Muscle of back (tissue), 3 donors: ENCODE measurements at regions not wholly inside any gene's neighbourhood (a gene's known extent, or its start where the extent isn't known, plus 50 kb on each side); places are given as distances from the start of the nearest gene placed in this dataset.
"Not testable (repeated sequence)": the region's sequence is repeated elsewhere in the genome, so short reads cannot be mapped to it uniquely, and the experiment has no call there.

Experiments used
- DNase-seq, 3 donors: peaks; one replicate each; pipeline versions ENCODE4 v3.0.0 to v3.0.0-alpha.2; 2013

DNA sequence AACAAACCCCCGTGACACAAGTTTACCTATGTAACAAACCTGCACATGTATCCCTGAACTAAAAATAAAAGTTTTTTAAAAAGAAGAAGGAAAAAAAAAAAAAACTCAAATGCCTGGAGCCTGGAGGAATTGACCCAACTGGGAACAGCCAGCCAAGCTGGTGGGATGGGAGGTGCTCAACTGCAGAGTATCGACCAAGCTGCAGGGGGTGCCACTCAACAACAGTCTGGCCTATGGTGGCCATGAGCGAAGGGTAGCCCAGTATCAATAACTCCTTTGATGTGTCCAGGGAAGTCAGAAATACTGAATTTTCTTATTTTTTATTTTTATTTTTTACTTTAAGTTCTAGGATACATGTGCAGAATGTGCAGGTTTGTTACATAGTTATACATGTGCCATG lies 310.3 kb upstream of the DLGAP1 start:
- no peak for DNase-seq

DNA sequence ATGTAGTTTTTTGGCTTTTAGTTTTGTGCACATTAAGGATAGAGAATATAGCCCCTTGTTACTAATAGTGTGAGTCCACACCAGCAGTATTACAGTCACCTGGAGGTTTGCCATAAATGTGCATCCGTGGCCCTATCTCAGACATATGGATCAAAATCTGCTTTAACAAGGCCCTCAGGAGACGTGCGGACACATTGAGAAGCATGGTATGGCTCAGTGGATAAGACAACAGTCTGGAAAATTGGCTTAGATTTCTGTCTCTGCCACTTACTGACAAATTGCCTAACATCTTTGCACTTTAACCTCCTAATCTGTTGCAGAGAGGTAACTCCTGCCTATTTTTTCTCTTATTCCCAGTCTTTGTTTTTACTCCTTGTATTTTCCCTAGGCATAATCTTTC lies 307.2 kb upstream of the DLGAP1 start:
- no peak for DNase-seq

DNA sequence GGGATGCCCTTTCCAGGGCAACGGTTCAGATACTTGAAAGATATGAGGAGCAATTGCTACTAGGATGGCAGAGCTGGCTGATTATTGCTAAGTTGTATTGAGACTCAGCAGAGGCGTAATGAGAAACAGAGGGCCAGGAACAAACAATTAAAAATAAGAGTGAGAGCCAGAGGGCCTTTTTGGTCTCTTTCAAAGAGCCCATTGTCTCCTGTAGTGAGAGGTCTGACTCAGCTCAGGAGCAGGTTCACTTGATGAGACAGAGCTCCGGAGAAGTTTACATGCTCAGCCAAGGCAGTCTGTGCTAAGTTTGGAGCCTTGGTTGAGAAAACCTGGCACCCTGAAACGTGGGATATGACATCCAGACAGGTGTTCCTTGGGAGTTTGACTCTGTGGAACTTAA lies 303.9 kb upstream of the DLGAP1 start:
- DNase-seq = no peak

DNA sequence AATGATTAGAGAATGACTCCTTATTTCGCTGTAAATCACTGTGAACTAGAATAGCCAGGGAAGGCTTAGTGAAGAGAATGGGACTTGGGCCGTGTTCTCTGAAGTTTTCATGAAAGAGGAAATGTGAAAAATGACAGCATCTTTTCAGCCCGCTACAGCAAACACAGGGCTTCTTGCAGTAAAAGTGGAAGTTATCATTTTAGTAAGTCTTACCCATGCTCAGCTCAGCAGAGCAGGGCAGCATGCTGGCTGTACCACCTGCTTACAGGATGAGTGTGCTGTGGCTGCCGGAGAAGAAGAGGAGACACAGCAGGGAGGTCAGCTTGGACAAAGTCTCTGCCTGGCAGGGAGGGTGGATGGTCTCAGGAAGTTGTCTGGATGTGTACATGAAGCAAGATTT lies 300.7 kb upstream of the DLGAP1 start:
- no peak for DNase-seq

DNA sequence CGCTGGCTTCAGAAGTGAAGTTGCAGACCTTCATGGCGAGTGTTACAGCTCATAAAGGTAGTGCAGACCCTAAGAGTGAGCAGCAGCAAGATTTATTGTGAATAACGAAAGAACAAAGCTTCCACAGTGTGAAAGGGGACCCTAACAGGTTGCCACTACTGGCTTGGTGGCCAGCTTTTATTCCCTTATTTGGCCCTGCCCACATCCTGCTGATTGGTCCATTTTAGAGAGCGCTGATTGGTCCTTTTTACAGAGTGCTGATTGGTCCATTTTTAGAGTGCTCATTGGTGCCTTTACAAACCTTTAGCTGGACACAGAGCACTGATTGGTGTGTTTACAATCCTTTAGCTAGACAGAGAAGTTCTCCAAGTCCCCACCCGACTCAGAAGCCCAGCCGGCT lies 298.0 kb upstream of the DLGAP1 start:
- not testable (repeated sequence) for DNase-seq

DNA sequence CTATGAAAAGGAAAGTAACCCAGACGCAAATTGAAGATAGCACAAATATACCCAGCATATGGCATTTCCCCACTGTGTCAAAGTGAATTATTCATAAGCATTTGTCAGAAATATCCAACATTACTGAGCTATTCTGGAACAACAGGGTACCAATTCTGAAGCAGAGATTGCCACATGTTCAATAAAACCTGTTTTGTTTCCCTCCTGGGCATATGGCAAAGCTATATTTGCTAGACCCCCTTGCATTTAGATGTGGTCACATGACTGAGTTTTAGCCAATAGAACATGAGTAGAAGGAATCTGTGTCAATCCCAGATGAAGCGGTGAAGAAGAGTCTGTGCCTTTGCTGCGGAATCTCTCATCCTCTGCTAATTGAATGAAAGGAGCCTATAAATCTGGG lies 296.4 kb upstream of the DLGAP1 start:
- DNase-seq = no peak

DNA sequence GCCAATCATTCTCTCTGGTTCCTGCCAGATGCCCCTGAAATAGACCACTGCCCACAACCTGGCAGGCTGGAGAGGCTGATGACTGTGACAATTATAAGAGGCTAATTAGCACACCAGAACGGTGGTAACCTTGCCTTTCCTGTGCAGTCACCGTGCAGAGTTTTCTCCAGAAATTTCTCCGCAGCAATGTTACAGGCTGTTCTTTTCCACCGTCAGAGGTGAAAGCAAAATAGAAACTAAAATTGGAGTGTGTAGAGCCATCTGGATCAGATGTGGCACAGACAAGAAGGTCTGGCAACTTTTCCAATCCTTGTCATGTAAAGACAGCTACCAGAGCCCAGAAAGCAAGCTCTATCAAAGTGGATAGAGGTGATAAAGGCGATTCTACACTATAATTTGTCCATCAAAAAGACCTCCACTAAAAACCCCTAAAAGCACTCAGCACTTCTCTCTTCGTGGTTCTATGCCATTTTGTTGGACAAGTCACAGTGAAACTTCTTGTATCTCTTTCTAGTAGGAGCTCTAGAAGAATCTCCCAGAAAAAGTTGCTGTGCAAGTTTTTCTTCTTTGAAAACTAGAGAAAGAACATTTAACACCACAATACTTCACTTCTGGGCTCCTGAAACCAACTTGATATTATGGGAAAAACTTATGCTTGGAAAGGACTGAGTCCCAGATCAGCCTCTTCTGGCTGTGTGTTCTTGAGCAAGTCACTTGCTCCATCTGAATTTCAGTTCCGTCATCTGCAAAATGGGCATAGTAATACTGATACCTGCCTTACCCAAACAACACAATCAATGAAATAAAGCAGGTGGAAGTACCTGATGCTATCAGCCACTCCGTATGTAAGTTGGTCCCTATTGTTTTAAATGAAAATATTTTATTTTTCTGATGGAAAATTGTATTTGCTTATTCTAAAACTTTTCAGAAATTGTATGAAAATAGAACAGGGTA lies 295.6 kb upstream of the DLGAP1 start:
- no peak for DNase-seq

DNA sequence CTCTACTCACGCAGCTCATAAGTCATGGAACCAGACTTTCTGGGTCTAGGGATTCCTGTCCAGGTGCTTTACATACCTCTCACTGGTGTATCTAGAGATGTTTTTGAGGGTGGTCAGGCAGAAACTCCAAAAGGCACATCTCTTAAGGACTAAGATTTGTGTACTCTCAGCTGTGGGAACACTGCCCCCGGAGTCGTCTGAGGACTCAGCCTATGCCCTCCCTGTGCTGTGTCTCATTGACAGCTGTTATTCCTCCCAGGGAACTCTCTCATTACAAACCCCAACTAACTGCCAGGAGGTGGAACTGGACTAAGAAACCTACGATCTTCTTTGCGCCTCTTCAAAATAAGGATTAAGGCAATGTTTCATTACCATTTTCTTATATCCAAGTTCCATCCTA lies 293.9 kb upstream of the DLGAP1 start:
- no peak for DNase-seq

DNA sequence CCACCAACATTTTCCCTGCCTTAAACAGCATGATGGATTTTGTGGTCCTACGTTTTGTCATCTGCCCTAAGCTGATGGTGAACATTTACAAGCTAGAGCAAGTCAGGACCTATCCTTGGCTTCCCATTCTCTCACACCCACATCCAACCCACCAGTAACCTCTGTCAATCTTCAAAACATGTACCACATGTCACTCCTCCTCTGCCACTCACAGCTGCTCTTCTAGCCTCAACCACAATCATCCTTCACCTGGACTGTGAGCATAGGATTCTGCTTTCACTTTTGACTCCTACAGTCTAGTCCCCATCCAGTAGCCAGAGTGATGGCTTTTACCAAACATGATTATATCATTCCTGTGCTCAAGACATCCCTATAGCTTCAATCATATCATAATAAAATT lies 279.8 kb upstream of the DLGAP1 start:
- DNase-seq = no peak

DNA sequence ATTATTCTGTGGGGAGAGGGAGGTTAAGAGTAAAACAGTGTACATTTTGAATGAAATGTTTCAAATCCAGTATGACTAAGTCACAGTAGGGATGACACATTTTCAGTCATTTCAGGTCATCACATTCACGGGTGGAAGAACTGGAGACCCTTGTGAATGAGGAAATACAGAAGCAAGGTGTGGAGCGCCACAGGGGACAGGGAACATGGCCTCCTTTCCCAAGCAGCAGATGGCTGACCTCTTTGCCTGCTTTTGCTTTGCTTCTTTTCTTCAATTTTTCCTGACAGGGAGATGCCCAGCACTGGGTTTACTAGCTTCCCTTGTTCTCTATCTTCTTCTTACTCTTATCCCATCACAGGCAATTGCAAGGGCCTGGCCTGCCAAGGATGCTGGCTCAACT lies 278.9 kb upstream of the DLGAP1 start:
- no peak for DNase-seq

DNA sequence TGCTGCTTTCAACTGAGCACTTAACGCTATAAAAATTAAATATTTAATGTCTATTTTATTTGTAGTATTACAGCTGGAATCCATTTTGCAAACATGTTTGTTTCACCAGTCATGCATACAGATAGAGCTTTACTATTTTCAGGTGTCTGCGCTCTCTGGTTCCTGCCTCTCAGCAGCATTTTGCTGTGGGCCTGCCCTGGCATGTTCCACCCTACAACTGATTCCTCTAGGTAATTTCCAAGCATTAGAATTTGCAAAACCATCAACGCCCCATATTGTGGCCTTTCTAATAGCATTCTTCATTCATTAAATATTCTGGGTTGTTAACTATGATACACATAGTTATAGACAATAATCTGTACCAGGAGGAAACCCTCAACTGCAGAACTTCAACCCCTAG lies 266.4 kb upstream of the DLGAP1 start:
- DNase-seq = no peak

DNA sequence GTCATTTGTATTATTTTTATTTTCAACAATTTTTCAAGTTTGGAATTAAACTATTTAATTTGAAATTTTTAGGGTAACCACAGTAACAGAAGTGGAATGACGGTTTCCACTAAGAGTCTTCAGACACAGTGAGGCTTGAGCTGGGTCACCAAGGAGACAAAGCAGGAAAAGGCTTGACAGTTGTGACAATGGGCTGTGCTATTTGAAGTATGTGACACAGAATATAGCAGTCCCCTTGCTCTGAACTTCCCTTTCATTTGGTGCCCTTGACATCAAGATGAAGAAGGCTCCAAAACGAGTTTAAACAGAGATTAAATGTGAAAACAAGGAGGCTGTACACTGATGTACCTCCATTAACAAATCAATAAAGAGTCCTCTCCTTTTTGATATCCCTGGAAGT lies 265.4 kb upstream of the DLGAP1 start:
- DNase-seq = no peak

DNA sequence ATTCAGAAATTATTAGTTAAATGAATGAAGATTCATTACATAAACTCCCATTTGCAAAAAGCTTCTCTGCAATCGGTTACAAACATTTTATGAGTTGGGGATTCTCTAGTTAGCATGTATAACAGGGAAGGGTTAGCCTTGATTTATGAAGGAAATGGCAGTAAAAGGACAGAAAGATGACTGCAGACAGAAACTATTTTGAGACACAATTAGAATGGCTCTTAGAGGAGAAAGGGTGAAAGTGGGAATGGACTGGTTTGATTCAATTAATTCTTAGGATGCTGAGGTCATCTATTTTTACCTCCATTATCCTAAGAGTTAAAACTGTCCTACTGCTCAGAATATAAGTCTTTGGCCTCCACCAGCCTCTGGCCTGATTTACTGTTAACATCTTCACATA lies 250.8 kb upstream of the DLGAP1 start:
- no peak for DNase-seq

DNA sequence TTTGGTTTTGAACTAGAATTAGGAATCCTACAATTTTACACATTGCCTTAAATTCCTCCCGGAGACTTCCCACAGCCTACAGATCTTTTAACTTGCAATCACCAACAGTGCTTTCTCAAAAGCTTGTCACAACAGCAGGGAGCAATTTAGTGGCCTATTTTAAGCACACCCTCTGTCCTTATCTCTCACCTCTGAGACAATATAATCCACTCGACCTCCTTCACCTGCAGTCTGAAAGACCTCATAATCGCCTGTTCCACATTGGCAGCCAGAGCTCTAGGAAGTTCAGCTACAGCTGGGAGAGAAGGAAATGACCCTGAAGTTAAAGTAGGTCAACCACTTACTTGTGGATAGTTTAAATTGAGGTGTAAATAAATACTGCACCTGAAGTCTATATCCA lies 249.7 kb upstream of the DLGAP1 start:
- no peak for DNase-seq

DNA sequence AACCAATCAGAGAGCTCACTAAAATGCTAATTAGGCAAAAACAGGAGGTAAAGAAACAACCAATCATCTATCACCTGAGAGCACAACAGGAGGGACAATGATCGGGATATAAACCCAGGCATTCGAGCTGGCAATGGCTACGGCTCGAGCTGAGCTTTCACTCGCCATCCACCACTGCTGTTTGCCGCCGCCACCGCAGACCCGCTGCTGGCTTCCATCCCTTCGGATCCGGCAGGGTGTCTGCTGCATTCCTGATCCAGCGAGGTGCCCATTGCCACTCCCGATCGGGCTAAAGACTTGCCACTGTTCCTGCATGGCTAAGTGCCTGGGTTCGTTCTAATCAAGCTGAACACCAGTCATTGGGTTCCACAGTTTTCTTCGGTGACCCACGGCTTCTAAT lies 236.7 kb upstream of the DLGAP1 start:
- no peak for DNase-seq

DNA sequence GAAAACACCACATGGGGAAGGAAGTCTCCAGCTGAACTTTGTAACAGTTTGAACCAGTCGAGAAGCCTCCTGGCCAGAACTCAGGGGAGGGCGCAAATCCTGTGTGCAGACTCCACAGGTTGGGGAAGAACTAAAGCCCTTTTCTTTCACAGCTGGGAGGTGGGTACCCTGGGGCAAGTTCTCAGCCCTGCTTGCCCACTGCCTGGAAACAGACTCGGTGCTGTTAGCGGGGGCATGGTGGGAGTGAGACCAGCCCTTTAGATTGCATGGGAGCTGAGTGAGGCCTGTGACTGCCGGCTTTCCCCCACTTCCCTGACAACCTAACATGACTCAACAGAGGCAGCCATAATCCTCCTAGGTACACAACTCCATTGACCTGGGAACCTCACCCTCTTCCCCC lies 223.6 kb upstream of the DLGAP1 start:
- DNase-seq = not testable (repeated sequence)

DNA sequence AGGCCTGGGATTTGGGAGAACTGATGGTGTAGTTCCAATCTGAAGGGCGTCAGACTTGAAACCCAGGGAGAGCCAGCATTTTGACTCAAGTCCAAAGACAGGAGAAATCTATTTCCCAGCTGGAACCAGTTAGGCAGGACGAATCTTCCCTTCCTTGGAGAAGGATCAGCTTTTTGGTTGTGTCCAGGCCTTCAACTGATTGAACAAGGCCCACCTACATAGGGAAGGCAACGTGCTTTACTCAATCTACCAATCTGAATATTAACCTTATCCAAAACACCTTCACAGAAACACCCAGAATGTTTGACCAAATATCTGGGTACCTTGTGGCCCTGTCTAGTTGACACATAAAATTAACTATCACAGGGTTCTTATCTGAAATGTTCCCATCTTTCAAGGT lies 221.9 kb upstream of the DLGAP1 start:
- DNase-seq = no peak

DNA sequence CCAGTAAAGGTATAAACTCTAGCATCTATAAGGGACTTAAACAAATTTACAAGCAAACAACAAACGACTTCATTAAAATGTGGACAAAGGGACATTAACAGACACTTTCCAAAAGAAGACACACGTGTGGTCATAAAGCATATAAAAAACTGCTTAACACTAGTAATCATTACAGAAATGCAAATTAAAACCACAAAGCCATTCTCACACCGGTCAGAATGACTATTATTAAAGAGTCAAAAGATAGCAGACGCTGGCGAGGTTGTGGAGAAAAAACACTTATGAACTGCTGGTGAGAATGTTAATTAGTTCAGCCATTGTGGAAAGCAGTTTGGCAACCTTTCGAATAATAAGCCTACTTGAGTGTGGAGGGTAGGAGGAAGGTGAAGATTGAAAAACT lies 217.1 kb upstream of the DLGAP1 start:
- no peak for DNase-seq

DNA sequence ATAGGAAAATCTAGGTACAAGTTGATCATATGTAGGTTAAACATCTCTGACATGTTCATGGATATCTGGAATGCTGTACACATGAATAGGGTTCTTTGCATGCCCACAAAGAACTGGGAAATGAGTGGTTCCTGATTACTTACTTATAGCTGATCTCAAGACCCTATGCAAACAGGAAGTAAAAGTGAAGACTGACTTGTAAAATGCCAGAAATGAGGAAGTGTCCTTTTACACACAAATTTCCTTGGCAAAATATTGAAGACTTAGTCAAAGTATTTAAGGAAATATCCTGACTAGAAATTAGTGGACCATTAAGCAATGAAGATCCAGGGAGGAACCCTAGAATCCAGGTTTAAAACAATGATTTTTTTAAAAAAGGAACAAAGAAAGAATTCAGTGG lies 203.7 kb upstream of the DLGAP1 start:
- no peak for DNase-seq

DNA sequence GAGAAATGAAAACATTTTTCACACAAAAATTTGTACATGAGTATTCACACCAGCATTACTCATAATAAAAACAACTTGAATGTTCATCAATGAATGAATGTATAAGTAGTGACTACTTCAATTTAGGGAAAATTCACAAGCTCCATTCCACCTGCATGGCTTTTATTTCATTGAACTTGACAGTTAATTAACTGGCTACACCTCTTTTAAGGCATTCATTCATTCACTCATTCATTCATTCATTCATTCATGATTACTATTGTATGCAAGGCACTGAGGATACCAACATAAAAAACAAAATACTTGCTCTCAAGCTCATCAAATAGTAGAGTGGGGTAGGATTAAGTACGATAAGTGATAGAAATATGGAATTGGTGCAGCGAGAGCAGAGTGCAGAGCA lies 198.3 kb upstream of the DLGAP1 start:
- DNase-seq = no peak

DNA sequence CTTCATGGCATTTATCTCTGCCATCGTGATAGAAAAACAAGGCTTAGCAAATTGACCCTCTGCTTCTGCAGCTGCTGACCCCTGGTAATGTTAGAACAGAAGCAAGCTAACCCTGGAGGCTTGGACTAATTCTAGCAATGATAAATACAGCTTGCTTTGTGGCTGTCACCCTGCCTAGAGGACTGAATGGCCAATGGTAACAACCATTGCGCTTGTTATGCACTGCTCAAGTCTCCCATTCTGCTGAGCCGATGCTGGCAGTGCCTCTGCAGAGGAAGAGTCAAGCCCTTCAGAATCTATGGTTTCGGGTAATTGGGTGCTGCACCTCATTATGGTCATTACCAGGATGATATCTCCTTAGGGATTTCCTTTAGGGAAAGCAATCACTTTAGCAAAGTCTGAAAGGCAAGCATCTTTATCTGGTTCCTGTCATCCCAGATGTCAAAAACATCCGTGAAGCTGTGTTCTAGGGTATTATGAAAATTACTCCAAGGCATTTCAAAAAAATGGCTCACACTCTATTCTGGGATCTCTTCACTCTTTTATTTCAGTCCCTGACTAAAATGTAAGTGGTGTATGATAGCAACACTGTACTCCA lies 186.8 kb upstream of the DLGAP1 start:
- DNase-seq = no peak

DNA sequence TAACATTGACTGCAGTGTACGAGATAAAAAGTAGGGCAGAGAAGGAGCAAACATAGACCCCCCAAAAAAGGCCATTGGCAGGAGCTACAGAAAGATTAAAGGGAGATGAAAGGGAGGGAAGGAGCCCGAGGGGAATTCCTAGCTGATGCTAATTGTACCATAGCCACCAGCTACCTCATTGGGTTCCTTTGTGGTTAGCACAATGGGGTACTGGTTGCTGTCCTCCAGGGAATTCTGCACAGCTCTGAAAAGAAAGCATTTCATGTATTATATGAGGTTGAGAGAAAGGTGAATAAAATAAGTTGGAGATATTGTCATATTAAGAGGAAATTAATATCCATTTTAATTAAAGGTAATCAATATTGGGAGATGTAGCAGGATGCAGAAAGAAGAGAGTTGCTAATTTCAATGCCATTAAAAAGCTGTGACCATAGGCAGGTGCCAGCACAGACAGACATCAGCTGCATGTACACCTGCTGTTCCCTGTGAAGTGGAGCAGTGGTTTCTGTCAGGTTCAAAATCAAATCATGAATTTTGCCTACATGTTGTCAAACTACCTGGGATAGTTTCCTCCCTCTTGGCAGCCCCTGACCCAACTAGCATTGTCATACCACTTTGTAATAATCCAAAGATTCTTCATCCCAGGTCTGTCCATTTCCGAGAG lies 185.4 kb upstream of the DLGAP1 start:
- DNase-seq = no peak
